ENCODE measurements at regions not wholly inside any gene's neighbourhood (a gene's known extent, or its start where the extent isn't known, plus 50 kb on each side); places are given as distances from the start of the nearest gene placed in this dataset.

DNA sequence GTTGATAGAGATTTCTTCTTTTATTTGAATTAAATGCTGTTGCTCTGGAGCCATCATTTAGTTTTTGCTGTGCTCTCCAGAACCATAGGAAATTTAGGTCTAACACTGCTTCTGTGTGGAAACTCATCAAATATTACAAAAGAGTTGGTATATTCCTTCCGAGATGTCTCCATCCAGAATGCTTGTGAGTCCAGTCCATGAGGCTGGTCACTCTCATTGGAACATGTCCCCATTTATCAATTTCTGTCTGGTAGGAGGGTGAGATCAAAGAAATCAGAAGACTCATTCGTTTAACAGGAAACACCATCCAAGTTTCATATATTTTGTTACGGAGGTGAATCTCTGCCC lies 52.4 kb upstream of the LMO2 start:
- TF ChIP-seq, protein P1, sequence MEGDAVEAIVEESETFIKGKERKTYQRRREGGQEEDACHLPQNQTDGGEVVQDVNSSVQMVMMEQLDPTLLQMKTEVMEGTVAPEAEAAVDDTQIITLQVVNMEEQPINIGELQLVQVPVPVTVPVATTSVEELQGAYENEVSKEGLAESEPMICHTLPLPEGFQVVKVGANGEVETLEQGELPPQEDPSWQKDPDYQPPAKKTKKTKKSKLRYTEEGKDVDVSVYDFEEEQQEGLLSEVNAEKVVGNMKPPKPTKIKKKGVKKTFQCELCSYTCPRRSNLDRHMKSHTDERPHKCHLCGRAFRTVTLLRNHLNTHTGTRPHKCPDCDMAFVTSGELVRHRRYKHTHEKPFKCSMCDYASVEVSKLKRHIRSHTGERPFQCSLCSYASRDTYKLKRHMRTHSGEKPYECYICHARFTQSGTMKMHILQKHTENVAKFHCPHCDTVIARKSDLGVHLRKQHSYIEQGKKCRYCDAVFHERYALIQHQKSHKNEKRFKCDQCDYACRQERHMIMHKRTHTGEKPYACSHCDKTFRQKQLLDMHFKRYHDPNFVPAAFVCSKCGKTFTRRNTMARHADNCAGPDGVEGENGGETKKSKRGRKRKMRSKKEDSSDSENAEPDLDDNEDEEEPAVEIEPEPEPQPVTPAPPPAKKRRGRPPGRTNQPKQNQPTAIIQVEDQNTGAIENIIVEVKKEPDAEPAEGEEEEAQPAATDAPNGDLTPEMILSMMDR (conservative IDR thresholded peaks at IDR 0.05; ENCODE audit: low read length) = no peak
- TF ChIP-seq EZH2phosphoT487 (IDR thresholded peaks at IDR 0.05; ENCODE audit: borderline replicate concordance) = no peak
